CD4-positive, alpha-beta T cell (primary cell): ENCODE measurements at regions not wholly inside any gene's neighbourhood (a gene's known extent, or its start where the extent isn't known, plus 50 kb on each side); places are given as distances from the start of the nearest gene placed in this dataset.

Experiments used
- ATAC-seq: fragments of 200-7000 bp; cut with Tn5 transposase; one replicate; pipeline ENCODE4 v1.10.0; 2022; ENCODE audit warnings: mild to moderate bottlenecking; ENCODE audit not compliant: poor library complexity
- CTCF ChIA-PET: fragments of 350-600 bp; sonication (Branson Sonifier 250); formaldehyde crosslinking; loops from one replicate; lab custom pipeline; 2021; ENCODE audit warnings: antibody characterized with exemption, inconsistent platforms; lab: Charles Lee
- POLR2A ChIA-PET: fragments of 350-600 bp; sonication (Branson Sonifier 250); formaldehyde crosslinking; loops from one replicate; lab custom pipeline; 2021; ENCODE audit warnings: antibody characterized with exemption, inconsistent platforms; lab: Charles Lee
- DNase-seq, 14 experiments: peaks; one replicate each; pipeline ENCODE4 v3.0.0-alpha.2; 2013 to 2020; ENCODE audit warnings: mixed read lengths in 2 of 14
- H3K27ac ChIP-seq, 2 donors: one replicate each; pipeline versions ENCODE4 v1.5.1 to v1.7.0; 2013; ENCODE audit warnings: low read length in 2 of 2, low read depth in 1 of 2, mild to moderate bottlenecking in 1 of 2
- H3K27me3 ChIP-seq, 2 experiments: 1 replicate in 1 of 2; 2 replicates in 1 of 2; pipeline versions ENCODE4 v1.6.1 to v1.7.0; 2013; ENCODE audit warnings: low read length in 2 of 2, control low read depth in 1 of 2, mild to moderate bottlenecking in 1 of 2, moderate library complexity in 1 of 2; ENCODE audit not compliant: insufficient read depth in 2 of 2, control insufficient read depth in 1 of 2
- H3K36me3 ChIP-seq: one replicate; pipeline ENCODE4 v1.6.1; 2013; ENCODE audit warnings: low read length, control low read depth; ENCODE audit not compliant: insufficient read depth
- H3K4me1 ChIP-seq: one replicate; pipeline ENCODE4 v1.6.1; 2013; ENCODE audit warnings: low read length, control low read depth; ENCODE audit not compliant: insufficient read depth
- H3K4me3 ChIP-seq: one replicate; pipeline ENCODE4 v1.5.1; 2013; ENCODE audit warnings: mild to moderate bottlenecking, low read length, moderate library complexity
- H3K9me3 ChIP-seq, 2 experiments: 1 replicate in 1 of 2; 2 replicates in 1 of 2; pipeline versions ENCODE4 v1.6.1 to v1.7.0; 2013; ENCODE audit warnings: low read length in 2 of 2, mild to moderate bottlenecking in 2 of 2, control low read depth in 1 of 2, moderate library complexity in 1 of 2; ENCODE audit not compliant: control insufficient read depth in 1 of 2, insufficient read depth in 1 of 2
- H3K27ac Mint-ChIP-seq: one replicate; pipeline ENCODE4 v1.8.0; 2020; ENCODE audit warnings: mixed read lengths
- H3K27me3 Mint-ChIP-seq: one replicate; pipeline ENCODE4 v1.8.0; 2021; ENCODE audit warnings: mixed read lengths
- H3K36me3 Mint-ChIP-seq: one replicate; pipeline ENCODE4 v1.8.0; 2021; ENCODE audit warnings: low read depth, mixed read lengths
- H3K4me1 Mint-ChIP-seq: one replicate; pipeline ENCODE4 v1.8.0; 2021; ENCODE audit warnings: low read depth, mixed read lengths
- H3K4me3 Mint-ChIP-seq: one replicate; pipeline ENCODE4 v1.8.0; 2020; ENCODE audit warnings: mild to moderate bottlenecking, mixed read lengths
- H3K9me3 Mint-ChIP-seq: one replicate; pipeline ENCODE4 v1.8.0; 2020; ENCODE audit warnings: mixed read lengths
- intact Hi-C, 2 experiments: fragments of 100-400 bp; cut with DNase I in 1 of 2; cut with micrococcal nuclease in 1 of 2; formaldehyde crosslinking; loops; one replicate each; pipeline versions ENCODE4 v1.15.1 to v1.9.0; 2023 to 2025; cut with DNase I, micrococcal nuclease
- TF ChIP-seq, protein P1 (sequence below): fragments of 200-600 bp; IDR thresholded peaks from one replicate; pipeline ENCODE4 v1.8.0; 2022; ENCODE audit warnings: antibody characterized with exemption, mild to moderate bottlenecking

DNA sequence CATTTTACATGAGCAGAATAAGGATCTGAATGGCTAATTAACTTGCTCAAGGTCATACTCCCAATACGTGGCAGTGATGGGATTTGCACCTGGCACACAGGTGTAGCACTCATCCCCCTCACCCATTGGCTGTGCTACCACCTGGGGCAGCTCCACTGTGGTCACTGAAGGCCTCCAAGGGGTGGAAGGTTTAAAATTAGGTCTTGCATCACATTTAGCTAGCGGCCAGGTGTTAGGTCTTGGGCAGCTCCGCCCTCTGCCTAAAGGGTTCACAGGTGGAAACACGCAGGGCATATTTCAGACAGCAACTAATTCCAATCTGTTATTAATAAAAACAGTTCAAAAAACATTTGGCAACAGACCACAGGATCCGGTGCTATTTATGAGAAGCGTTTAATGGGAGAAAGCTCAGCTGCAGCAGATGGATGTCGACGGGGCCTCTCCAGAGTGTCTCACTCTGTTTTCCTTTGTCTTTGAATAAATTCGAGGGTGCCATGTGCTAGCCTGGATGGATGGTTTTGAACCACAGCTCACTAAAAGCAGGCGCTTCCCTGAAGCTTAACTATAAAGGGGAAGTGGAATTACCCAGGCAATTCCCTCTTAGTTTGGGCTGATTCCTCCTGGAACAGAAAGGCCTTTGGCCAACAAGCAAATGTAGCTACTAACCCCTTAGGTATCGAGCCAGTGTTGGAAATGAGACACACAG lies 1017.6 kb downstream of the TYW1 start:
- H3K27ac Mint-ChIP-seq = no peak overlapping the region
- Histone ChIP-seq H3K4me3 (no peak overlapping the region), H3K36me3 (no peaks in the 10 kb centered on the region), H3K9me3 (peaks cover 4 to 37% of the 10 kb centered on the region in 2 experiments), H3K27ac (no peak overlapping the region), H3K4me1 (no peaks in the 10 kb centered on the region), H3K27me3 (no peaks in the 10 kb centered on the region)
- ATAC-seq = no peak
- H3K27me3 Mint-ChIP-seq = no peaks in the 10 kb centered on the region
- H3K36me3 Mint-ChIP-seq = no peaks in the 10 kb centered on the region
- peaks cover 8% of the 10 kb centered on the region for H3K9me3 Mint-ChIP-seq
- H3K4me3 Mint-ChIP-seq = no peak overlapping the region
- ChIA-PET CTCF (no interaction called here), POLR2A (no interaction called here)
- no peak for DNase-seq
- intact Hi-C loops = no loop called here
- H3K4me1 Mint-ChIP-seq = no peaks in the 10 kb centered on the region
- TF ChIP-seq, protein P1, sequence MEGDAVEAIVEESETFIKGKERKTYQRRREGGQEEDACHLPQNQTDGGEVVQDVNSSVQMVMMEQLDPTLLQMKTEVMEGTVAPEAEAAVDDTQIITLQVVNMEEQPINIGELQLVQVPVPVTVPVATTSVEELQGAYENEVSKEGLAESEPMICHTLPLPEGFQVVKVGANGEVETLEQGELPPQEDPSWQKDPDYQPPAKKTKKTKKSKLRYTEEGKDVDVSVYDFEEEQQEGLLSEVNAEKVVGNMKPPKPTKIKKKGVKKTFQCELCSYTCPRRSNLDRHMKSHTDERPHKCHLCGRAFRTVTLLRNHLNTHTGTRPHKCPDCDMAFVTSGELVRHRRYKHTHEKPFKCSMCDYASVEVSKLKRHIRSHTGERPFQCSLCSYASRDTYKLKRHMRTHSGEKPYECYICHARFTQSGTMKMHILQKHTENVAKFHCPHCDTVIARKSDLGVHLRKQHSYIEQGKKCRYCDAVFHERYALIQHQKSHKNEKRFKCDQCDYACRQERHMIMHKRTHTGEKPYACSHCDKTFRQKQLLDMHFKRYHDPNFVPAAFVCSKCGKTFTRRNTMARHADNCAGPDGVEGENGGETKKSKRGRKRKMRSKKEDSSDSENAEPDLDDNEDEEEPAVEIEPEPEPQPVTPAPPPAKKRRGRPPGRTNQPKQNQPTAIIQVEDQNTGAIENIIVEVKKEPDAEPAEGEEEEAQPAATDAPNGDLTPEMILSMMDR = no peak

DNA sequence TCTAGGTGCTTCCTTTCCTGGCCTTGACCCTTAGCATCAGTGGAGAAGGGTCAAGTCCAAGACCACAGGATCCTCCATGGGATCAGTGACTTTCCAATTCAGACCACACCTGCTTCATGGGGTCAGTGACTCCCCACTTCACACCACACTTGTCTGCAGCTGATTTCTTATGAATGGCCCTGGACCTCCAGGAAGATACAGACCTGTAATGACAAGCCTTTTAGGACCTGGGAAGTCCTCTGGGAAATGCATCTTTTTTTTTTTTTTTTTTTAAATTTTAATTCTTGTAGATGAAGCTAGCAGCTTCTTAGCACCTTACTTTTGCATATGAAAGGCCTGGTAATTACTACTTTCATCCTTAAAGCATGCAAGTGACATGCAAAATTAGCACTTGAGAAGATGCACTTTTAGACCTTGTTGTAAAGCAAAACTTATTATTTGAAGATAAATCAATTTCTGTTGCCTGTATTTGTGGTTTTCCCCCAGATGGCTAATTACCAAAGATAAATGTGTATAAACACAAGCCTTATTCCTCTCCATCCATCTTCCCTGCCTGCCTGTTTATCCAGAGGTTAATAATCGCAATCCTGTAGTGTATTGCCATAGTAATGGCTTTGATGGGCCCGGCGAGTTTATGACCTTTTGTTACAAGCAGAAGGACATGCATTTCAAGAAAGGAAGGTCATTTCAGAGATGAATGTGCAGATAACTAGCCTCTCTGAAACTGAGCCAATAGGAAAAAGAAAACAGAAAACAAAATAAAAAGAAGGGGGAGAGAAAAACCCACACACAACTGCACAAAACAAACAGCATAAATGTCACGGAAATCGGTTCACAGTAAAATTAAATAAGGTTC lies 1018.7 kb downstream of the TYW1 start:
- no peaks in the 10 kb centered on the region for H3K27me3 ChIP-seq
- intact Hi-C loops = no loop called here

DNA sequence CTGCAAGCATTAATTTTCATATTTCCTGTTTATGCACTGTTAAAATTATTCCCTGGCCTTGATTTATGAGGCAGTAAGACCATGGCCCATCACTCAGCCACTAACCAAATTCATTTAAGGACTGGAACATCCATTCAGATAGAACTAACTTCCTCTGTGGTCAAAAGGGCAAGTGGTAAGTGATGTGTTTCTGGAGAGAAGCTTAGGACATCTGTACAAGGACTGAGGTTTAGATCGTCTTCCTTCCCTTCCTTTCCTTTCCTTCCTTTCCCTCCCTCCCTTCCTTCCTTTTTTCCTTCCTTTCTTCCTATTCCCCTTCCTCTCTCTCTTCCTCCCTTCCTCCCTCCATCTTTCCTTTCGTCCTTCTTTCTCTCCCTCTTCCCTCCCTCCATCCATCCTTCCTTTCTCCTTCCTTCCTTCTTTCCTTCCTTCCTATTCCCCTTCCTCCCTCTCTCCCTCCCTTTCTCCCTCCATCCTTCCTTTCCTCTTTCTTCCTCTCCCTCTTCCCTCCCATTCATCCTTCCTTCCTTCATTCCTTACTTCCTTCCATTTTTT lies 1019.4 kb downstream of the TYW1 start:
- Mint-ChIP-seq H3K9me3 (peaks cover 8% of the 10 kb centered on the region), H3K27me3 (no peaks in the 10 kb centered on the region), H3K27ac (no peak overlapping the region), H3K4me3 (no peak overlapping the region), H3K4me1 (no peaks in the 10 kb centered on the region), H3K36me3 (no peaks in the 10 kb centered on the region)
- no peaks in the 10 kb centered on the region for H3K4me1 ChIP-seq
- H3K36me3 ChIP-seq = no peaks in the 10 kb centered on the region
- no peaks in the 10 kb centered on the region for H3K27me3 ChIP-seq
- ATAC-seq (no peak), DNase-seq (no peak)
- CTCF ChIA-PET = no interaction called here
- no peak overlapping the region for H3K27ac ChIP-seq
- TF ChIP-seq, protein P1 = no peak
- H3K4me3 ChIP-seq = no peak overlapping the region
- POLR2A ChIA-PET = no interaction called here
- peaks cover 4 to 34% of the 10 kb centered on the region in 2 experiments for H3K9me3 ChIP-seq
- intact Hi-C loops = no loop called here

More for the DNA sequence above, 1018.7 kb downstream of the TYW1 start:
- peaks cover 4 to 35% of the 10 kb centered on the region in 2 experiments for H3K9me3 ChIP-seq
- no peak overlapping the region for H3K4me3 ChIP-seq
- ATAC-seq (no peak), DNase-seq (no peak)
- TF ChIP-seq, protein P1 = no peak
- Mint-ChIP-seq H3K4me3 (no peak overlapping the region), H3K36me3 (no peaks in the 10 kb centered on the region), H3K27me3 (no peaks in the 10 kb centered on the region), H3K4me1 (no peaks in the 10 kb centered on the region), H3K9me3 (peaks cover 8% of the 10 kb centered on the region), H3K27ac (no peak overlapping the region)
- H3K36me3 ChIP-seq = no peaks in the 10 kb centered on the region
- H3K27ac ChIP-seq = no peak overlapping the region
- ChIA-PET CTCF (no interaction called here), POLR2A (no interaction called here)
- H3K4me1 ChIP-seq = no peaks in the 10 kb centered on the region
